GM23338 (cell line): ENCODE measurements at regions not wholly inside any gene's neighbourhood (a gene's known extent, or its start where the extent isn't known, plus 50 kb on each side); places are given as distances from the start of the nearest gene placed in this dataset.

Experiments used
- ATAC-seq: fragments of 200-7000 bp; cut with Tn5 transposase; 3 replicates; pipeline ENCODE4 v1.9.1; 2020
- DNase-seq: peaks from one replicate; pipeline ENCODE4 v3.0.0-alpha.2; 2015; ENCODE audit warnings: low spot score
- H2AFZ ChIP-seq: fragments of 200-600 bp; sonication (generic); 2 replicates; pipeline ENCODE4 v1.8.0; 2016; ENCODE audit warnings: antibody characterized with exemption, mild to moderate bottlenecking, moderate library complexity
- H3F3A ChIP-seq: fragments of 200-600 bp; sonication (generic); replicated peaks from 2 replicates; pipeline ENCODE4 v1.8.0; 2017; ENCODE audit warnings: antibody characterized with exemption, mixed run types, low read depth
- H3K27ac ChIP-seq: fragments of 200-600 bp; sonication (generic); 2 replicates; pipeline ENCODE4 v1.6.1; 2016; ENCODE audit warnings: low read depth
- H3K27me3 ChIP-seq: fragments of 200-600 bp; sonication (generic); 2 replicates; pipeline ENCODE4 v1.8.0; 2016; ENCODE audit warnings: mild to moderate bottlenecking, mixed run types, moderate library complexity; ENCODE audit not compliant: insufficient read depth
- H3K36me3 ChIP-seq: fragments of 200-600 bp; sonication (generic); 2 replicates; pipeline ENCODE4 v1.8.0; 2016; ENCODE audit warnings: mild to moderate bottlenecking; ENCODE audit not compliant: insufficient read depth
- H3K4me1 ChIP-seq: fragments of 200-600 bp; sonication (generic); 2 replicates; pipeline ENCODE4 v1.8.0; 2016; ENCODE audit warnings: mild to moderate bottlenecking, moderate library complexity; ENCODE audit not compliant: insufficient read depth
- H3K4me2 ChIP-seq: fragments of 200-600 bp; sonication (generic); 2 replicates; pipeline ENCODE4 v1.7.1; 2017; ENCODE audit warnings: mixed run types
- H3K4me3 ChIP-seq: fragments of 200-600 bp; sonication (generic); 2 replicates; pipeline ENCODE4 v1.6.1; 2016; ENCODE audit warnings: mixed run types
- H3K79me2 ChIP-seq: fragments of 200-600 bp; sonication (generic); replicated peaks from 2 replicates; pipeline ENCODE4 v1.8.0; 2017; ENCODE audit warnings: mild to moderate bottlenecking; ENCODE audit not compliant: insufficient read depth
- H3K9me2 ChIP-seq: fragments of 200-600 bp; sonication (generic); 2 replicates; pipeline ENCODE4 v1.8.0; 2017; ENCODE audit not compliant: insufficient read depth
- H4K20me1 ChIP-seq: fragments of 200-600 bp; sonication (generic); replicated peaks from 2 replicates; pipeline ENCODE4 v1.8.0; 2017; ENCODE audit warnings: mild to moderate bottlenecking; ENCODE audit not compliant: insufficient read depth
- H3K27ac Mint-ChIP-seq: 2 replicates; pipeline ENCODE4 v1.8.0; 2020; ENCODE audit warnings: inconsistent platforms, mild to moderate bottlenecking, moderate library complexity, mixed read lengths
- H3K27me3 Mint-ChIP-seq: 3 replicates; pipeline ENCODE4 v1.8.0; 2022; ENCODE audit warnings: low read depth, mild to moderate bottlenecking, moderate library complexity, mixed read lengths, inconsistent platforms; ENCODE audit not compliant: insufficient read depth, poor library complexity
- H3K36me3 Mint-ChIP-seq: 3 replicates; pipeline ENCODE4 v1.8.0; 2021; ENCODE audit warnings: low read depth, mild to moderate bottlenecking, inconsistent platforms, moderate library complexity, mixed read lengths
- H3K4me1 Mint-ChIP-seq: 3 replicates; pipeline ENCODE4 v1.8.0; 2020; ENCODE audit warnings: mild to moderate bottlenecking, inconsistent platforms, mixed read lengths
- H3K4me3 Mint-ChIP-seq: 3 replicates; pipeline ENCODE4 v1.8.0; 2021; ENCODE audit warnings: moderate library complexity, mild to moderate bottlenecking, inconsistent platforms, mixed read lengths
- H3K9me3 Mint-ChIP-seq: 3 replicates; pipeline ENCODE4 v1.8.0; 2020; ENCODE audit warnings: moderate library complexity, mild to moderate bottlenecking, inconsistent platforms, mixed read lengths
- CTCF ChIP-seq, 2 experiments: fragments of 200-600 bp in 1 of 2; sonication (generic) in 1 of 2; conservative IDR thresholded peaks; 2 replicates each; pipeline versions ENCODE4 v1.5.1 to v1.6.1; 2016 to 2017; ENCODE audit warnings: antibody characterized with exemption in 2 of 2, low read depth in 2 of 2, mild to moderate bottlenecking in 2 of 2, moderate library complexity in 1 of 2
- ETS1 ChIP-seq: IDR thresholded peaks from 2 replicates; pipeline ENCODE4 v1.6.1; 2016; ENCODE audit warnings: antibody characterized with exemption
- EZH2 ChIP-seq: fragments of 200-600 bp; sonication (generic); IDR thresholded peaks from one replicate; pipeline ENCODE4 v1.8.0; 2017; ENCODE audit warnings: antibody characterized with exemption, mild to moderate bottlenecking, low read depth; ENCODE audit not compliant: unreplicated experiment
- JUNB ChIP-seq: IDR thresholded peaks from one replicate; pipeline ENCODE4 v1.6.1; 2016; ENCODE audit warnings: antibody characterized with exemption; ENCODE audit not compliant: unreplicated experiment
- NANOG ChIP-seq: IDR thresholded peaks from 2 replicates; pipeline ENCODE4 v1.6.1; 2016; ENCODE audit warnings: antibody characterized with exemption, borderline replicate concordance
- ZNF114 ChIP-seq: fragments of 250-450 bp; sonication (Bioruptor Pico); IDR thresholded peaks from 2 replicates; pipeline ENCODE4 v1.5.0; 2020; ENCODE audit warnings: mild to moderate bottlenecking, moderate library complexity
- ZNF331 ChIP-seq: fragments of 250-450 bp; sonication (Bioruptor Pico); IDR thresholded peaks from 2 replicates; pipeline ENCODE4 v1.5.0; 2020; ENCODE audit warnings: low read depth, mild to moderate bottlenecking, moderate library complexity
- TF ChIP-seq, protein P1 (sequence below): IDR thresholded peaks from one replicate; pipeline ENCODE4 v1.6.1; 2018; ENCODE audit warnings: antibody characterized with exemption; ENCODE audit not compliant: unreplicated experiment
- TF ChIP-seq, protein P2 (sequence below): fragments of 250-450 bp; sonication (Bioruptor Pico); IDR thresholded peaks from 2 replicates; pipeline ENCODE4 v1.5.0; 2020; ENCODE audit warnings: mild to moderate bottlenecking, moderate library complexity

GRCh38 chrY:7871304-7871932 lies 959.9 kb upstream of the AMELY start:
- H3K9me3 Mint-ChIP-seq = no peaks in the 10 kb centered on the region
- H3K27ac ChIP-seq = no peak overlapping the region
- H3K4me2 ChIP-seq = no peak overlapping the region
- TF ChIP-seq JUNB (no peak), CTCF (conservative IDR thresholded peaks at IDR 0.05; ENCODE audit: low read depth in 2 of 2) (no peak), ZNF331 (CRISPR knock-in tag) (no peak), ETS1 (no peak), NANOG (no peak), ZNF114 (CRISPR knock-in tag) (no peak), EZH2 (no peak)
- TF ChIP-seq, protein P1, sequence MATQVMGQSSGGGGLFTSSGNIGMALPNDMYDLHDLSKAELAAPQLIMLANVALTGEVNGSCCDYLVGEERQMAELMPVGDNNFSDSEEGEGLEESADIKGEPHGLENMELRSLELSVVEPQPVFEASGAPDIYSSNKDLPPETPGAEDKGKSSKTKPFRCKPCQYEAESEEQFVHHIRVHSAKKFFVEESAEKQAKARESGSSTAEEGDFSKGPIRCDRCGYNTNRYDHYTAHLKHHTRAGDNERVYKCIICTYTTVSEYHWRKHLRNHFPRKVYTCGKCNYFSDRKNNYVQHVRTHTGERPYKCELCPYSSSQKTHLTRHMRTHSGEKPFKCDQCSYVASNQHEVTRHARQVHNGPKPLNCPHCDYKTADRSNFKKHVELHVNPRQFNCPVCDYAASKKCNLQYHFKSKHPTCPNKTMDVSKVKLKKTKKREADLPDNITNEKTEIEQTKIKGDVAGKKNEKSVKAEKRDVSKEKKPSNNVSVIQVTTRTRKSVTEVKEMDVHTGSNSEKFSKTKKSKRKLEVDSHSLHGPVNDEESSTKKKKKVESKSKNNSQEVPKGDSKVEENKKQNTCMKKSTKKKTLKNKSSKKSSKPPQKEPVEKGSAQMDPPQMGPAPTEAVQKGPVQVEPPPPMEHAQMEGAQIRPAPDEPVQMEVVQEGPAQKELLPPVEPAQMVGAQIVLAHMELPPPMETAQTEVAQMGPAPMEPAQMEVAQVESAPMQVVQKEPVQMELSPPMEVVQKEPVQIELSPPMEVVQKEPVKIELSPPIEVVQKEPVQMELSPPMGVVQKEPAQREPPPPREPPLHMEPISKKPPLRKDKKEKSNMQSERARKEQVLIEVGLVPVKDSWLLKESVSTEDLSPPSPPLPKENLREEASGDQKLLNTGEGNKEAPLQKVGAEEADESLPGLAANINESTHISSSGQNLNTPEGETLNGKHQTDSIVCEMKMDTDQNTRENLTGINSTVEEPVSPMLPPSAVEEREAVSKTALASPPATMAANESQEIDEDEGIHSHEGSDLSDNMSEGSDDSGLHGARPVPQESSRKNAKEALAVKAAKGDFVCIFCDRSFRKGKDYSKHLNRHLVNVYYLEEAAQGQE = no peak
- TF ChIP-seq, protein P2, sequence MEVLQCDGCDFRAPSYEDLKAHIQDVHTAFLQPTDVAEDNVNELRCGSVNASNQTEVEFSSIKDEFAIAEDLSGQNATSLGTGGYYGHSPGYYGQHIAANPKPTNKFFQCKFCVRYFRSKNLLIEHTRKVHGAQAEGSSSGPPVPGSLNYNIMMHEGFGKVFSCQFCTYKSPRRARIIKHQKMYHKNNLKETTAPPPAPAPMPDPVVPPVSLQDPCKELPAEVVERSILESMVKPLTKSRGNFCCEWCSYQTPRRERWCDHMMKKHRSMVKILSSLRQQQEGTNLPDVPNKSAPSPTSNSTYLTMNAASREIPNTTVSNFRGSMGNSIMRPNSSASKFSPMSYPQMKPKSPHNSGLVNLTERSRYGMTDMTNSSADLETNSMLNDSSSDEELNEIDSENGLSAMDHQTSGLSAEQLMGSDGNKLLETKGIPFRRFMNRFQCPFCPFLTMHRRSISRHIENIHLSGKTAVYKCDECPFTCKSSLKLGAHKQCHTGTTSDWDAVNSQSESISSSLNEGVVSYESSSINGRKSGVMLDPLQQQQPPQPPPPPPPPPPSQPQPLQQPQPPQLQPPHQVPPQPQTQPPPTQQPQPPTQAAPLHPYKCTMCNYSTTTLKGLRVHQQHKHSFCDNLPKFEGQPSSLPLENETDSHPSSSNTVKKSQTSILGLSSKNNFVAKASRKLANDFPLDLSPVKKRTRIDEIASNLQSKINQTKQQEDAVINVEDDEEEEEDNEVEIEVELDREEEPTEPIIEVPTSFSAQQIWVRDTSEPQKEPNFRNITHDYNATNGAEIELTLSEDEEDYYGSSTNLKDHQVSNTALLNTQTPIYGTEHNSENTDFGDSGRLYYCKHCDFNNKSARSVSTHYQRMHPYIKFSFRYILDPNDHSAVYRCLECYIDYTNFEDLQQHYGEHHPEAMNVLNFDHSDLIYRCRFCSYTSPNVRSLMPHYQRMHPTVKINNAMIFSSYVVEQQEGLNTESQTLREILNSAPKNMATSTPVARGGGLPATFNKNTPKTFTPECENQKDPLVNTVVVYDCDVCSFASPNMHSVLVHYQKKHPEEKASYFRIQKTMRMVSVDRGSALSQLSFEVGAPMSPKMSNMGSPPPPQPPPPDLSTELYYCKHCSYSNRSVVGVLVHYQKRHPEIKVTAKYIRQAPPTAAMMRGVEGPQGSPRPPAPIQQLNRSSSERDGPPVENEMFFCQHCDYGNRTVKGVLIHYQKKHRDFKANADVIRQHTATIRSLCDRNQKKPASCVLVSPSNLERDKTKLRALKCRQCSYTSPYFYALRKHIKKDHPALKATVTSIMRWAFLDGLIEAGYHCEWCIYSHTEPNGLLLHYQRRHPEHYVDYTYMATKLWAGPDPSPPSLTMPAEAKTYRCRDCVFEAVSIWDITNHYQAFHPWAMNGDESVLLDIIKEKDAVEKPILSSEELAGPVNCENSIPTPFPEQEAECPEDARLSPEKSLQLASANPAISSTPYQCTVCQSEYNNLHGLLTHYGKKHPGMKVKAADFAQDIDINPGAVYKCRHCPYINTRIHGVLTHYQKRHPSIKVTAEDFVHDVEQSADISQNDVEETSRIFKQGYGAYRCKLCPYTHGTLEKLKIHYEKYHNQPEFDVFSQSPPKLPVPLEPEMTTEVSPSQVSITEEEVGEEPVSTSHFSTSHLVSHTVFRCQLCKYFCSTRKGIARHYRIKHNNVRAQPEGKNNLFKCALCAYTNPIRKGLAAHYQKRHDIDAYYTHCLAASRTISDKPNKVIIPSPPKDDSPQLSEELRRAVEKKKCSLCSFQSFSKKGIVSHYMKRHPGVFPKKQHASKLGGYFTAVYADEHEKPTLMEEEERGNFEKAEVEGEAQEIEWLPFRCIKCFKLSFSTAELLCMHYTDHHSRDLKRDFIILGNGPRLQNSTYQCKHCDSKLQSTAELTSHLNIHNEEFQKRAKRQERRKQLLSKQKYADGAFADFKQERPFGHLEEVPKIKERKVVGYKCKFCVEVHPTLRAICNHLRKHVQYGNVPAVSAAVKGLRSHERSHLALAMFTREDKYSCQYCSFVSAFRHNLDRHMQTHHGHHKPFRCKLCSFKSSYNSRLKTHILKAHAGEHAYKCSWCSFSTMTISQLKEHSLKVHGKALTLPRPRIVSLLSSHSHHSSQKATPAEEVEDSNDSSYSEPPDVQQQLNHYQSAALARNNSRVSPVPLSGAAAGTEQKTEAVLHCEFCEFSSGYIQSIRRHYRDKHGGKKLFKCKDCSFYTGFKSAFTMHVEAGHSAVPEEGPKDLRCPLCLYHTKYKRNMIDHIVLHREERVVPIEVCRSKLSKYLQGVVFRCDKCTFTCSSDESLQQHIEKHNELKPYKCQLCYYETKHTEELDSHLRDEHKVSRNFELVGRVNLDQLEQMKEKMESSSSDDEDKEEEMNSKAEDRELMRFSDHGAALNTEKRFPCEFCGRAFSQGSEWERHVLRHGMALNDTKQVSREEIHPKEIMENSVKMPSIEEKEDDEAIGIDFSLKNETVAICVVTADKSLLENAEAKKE (CRISPR knock-in tag) = no peak
- H3K27me3 ChIP-seq = no peaks in the 10 kb centered on the region
- H3K9me2 ChIP-seq = no peaks in the 10 kb centered on the region
- no peaks in the 10 kb centered on the region for H3K4me1 Mint-ChIP-seq
- no peak for ATAC-seq
- no peaks in the 10 kb centered on the region for H3K79me2 ChIP-seq
- no peak for DNase-seq
- H3K36me3 Mint-ChIP-seq = no peaks in the 10 kb centered on the region
- no peaks in the 10 kb centered on the region for H3F3A ChIP-seq
- no peaks in the 10 kb centered on the region for H3K36me3 ChIP-seq
- H4K20me1 ChIP-seq = no peaks in the 10 kb centered on the region
- no peak overlapping the region for H2AFZ ChIP-seq
- no peaks in the 10 kb centered on the region for H3K4me1 ChIP-seq
- H3K27ac Mint-ChIP-seq = no peak overlapping the region
- H3K4me3 Mint-ChIP-seq = no peak overlapping the region
- H3K27me3 Mint-ChIP-seq = no peaks in the 10 kb centered on the region
- H3K4me3 ChIP-seq = no peak overlapping the region
